Esophagus squamous epithelium (tissue), 5 donors: ENCODE measurements at regions not wholly inside any gene's neighbourhood (a gene's known extent, or its start where the extent isn't known, plus 50 kb on each side); places are given as distances from the start of the nearest gene placed in this dataset.
A peak's percentile ranks its signal among the peaks of the same experiment; 100 is the strongest.

Source experiments
- DNase-seq: peaks from one replicate; lab custom pipeline; 2025; lab: John Stamatoyannopoulos, UW
- H3K27ac ChIP-seq, 4 donors: fragments of 200-600 bp; sonication (generic); one replicate each; pipeline ENCODE4 v1.5.1; 2016 to 2019; ENCODE audit warnings: mild to moderate bottlenecking in 1 of 4
- H3K27me3 ChIP-seq, 4 donors: fragments of 200-600 bp; sonication (generic); 1 replicate in 3 of 4; 2 replicates in 1 of 4; pipeline versions ENCODE4 v1.5.1 to v1.6.0; 2017 to 2021; ENCODE audit warnings: antibody characterized with exemption in 1 of 4
- H3K36me3 ChIP-seq, 3 donors: fragments of 200-600 bp; sonication (generic); one replicate each; pipeline ENCODE4 v1.5.1; 2016 to 2019
- H3K4me1 ChIP-seq, 3 donors: fragments of 200-600 bp; sonication (generic); one replicate each; pipeline ENCODE4 v1.5.1; 2017 to 2019
- H3K4me3 ChIP-seq, 4 donors: fragments of 200-600 bp; sonication (generic); 1 replicate in 3 of 4; 2 replicates in 1 of 4; pipeline ENCODE4 v1.5.1; 2016 to 2019; ENCODE audit warnings: mild to moderate bottlenecking in 2 of 4, moderate library complexity in 1 of 4
- H3K9me3 ChIP-seq, 3 donors: fragments of 200-600 bp; sonication (generic); one replicate each; pipeline ENCODE4 v1.5.1; 2016 to 2019
- CTCF ChIP-seq, 6 experiments: fragments of 450-650 bp in 4 of 6; fragments of 200-600 bp in 2 of 6; sonication (generic) in 2 of 6; IDR thresholded peaks; one replicate each; pipeline ENCODE4 v1.5.1; 2016 to 2019; ENCODE audit warnings: antibody characterized with exemption in 6 of 6, mild to moderate bottlenecking in 4 of 6, moderate library complexity in 4 of 6
- POLR2A ChIP-seq, 4 donors: fragments of 450-650 bp; IDR thresholded peaks; one replicate each; pipeline ENCODE4 v1.6.1; 2017; ENCODE audit warnings: antibody characterized with exemption in 4 of 4, mild to moderate bottlenecking in 4 of 4, moderate library complexity in 3 of 4
- WGBS, 2 donors: methylation state at CpG; one replicate each; pipeline ENCODE4 v1.1.5; 2018; 5-methylcytosine and 5-hydroxymethylcytosine counted together
- intact Hi-C: fragments of 100-400 bp; cut with DNase I; formaldehyde crosslinking; loops from one replicate; pipeline ENCODE4 v1.15.0; 2022
- donor health status: DM: yes; HTN: yes; CAD: no.

DNA sequence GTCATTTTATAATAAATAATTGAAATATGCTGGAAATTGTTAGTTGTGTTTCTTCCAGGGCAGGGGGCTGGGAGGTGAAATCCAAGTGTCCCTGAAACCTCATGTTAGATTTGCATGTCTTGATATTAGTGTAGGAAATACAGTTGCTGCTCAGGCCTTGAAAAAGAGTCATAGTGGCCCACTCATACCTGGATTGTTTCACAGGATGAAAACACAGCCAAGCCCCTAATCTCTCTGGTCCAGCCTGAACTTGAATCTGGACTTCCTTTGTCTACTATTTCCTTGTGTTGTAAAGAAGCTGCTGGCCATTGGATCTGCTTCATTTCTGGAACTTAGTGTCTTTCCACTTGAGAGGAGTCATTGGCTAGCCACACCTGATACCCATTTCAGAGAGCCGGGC lies 108.8 kb upstream of the JARID2 start:
- intact Hi-C loops = no loop called here
- Histone ChIP-seq H3K27ac (peak overlapping the region in 1 of 4 donors; percentile 54), H3K27me3 (no peaks in the 10 kb centered on the region), H3K9me3 (no peaks in the 10 kb centered on the region), H3K36me3 (no peaks in the 10 kb centered on the region), H3K4me3 (no peak overlapping the region), H3K4me1 (peaks cover 0 to 50% (median 8%) of the 10 kb centered on the region in 3 donors)
- WGBS, 2 donors = 83% methylated on average over 1 of the region's 1 CpG; no CpG with 5 or more reads in 1 of the 2 donors
- no peak for TF ChIP-seq CTCF (IDR thresholded peaks at IDR 0.05)
- no peak for TF ChIP-seq POLR2A (IDR thresholded peaks at IDR 0.05)
- no peak for DNase-seq

GRCh38 chr6:15143086-15143485 lies 102.8 kb upstream of the JARID2 start:
- TF ChIP-seq POLR2A (IDR thresholded peaks at IDR 0.05) (no peak), CTCF (IDR thresholded peaks at IDR 0.05) (no peak)
- H3K36me3 ChIP-seq = no peaks in the 10 kb centered on the region
- intact Hi-C loops = no loop called here
- no peak overlapping the region for H3K4me3 ChIP-seq
- no peaks in the 10 kb centered on the region for H3K9me3 ChIP-seq
- no peak overlapping the region for H3K27ac ChIP-seq
- H3K27me3 ChIP-seq = no peaks in the 10 kb centered on the region
- WGBS, 2 donors = 54 to 78% methylated on average over 3 of the region's 3 CpGs
- H3K4me1 ChIP-seq = peaks cover 0 to 5% (median 3%) of the 10 kb centered on the region in 3 donors
- no peak for DNase-seq

- no peak overlapping the region for H3K27ac ChIP-seq
- intact Hi-C loops = no loop called here
- no peak for DNase-seq
- TF ChIP-seq CTCF (IDR thresholded peaks at IDR 0.05) = no peak
- peaks cover 2 to 9% (median 7%) of the 10 kb centered on the region in 3 donors for H3K4me1 ChIP-seq
- no peak overlapping the region for H3K4me3 ChIP-seq
- H3K36me3 ChIP-seq = no peaks in the 10 kb centered on the region
- H3K9me3 ChIP-seq = no peaks in the 10 kb centered on the region
- H3K27me3 ChIP-seq = no peaks in the 10 kb centered on the region
- WGBS, 2 donors = 81 to 89% methylated on average over 3 of the region's 3 CpGs
These were observed 102.3 kb upstream of the JARID2 start for GRCh38 chr6:15143540-15143939.

DNA sequence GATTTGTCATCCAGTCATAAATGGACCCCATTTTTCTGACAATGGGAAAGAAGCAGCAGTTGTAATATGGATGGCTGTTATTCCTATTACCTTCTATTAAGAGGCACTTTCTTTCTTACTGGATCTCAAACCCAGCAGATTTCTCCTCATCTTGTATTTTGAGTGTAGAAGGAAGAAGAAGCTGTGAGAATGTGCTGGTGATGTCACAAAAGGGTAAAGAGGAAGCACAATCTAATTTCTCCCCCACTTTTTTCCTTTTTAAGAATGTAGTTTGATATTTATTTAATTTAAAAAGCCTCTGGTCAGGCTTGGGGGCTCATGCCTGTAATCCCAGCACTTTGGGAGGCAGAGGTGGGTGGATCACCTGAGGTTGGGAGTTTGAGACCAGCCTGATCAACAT lies 100.0 kb upstream of the JARID2 start:
- Histone ChIP-seq H3K36me3 (no peaks in the 10 kb centered on the region), H3K9me3 (no peaks in the 10 kb centered on the region), H3K27me3 (no peaks in the 10 kb centered on the region), H3K27ac (no peak overlapping the region), H3K4me3 (no peak overlapping the region), H3K4me1 (peaks cover 7 to 19% (median 11%) of the 10 kb centered on the region in 3 donors)
- no peak for DNase-seq
- intact Hi-C loops = no loop called here
- TF ChIP-seq CTCF (IDR thresholded peaks at IDR 0.05) = no peak
- no peak for TF ChIP-seq POLR2A (IDR thresholded peaks at IDR 0.05)

GRCh38 chr6:15147827-15148226 lies 98.0 kb upstream of the JARID2 start:
- no peaks in the 10 kb centered on the region for H3K27me3 ChIP-seq
- TF ChIP-seq CTCF (IDR thresholded peaks at IDR 0.05) (no peak), POLR2A (IDR thresholded peaks at IDR 0.05) (no peak)
- peak overlapping the region in 3 of 4 donors; percentile 35 to 79 (median 36) for H3K27ac ChIP-seq
- peaks cover 7 to 19% (median 11%) of the 10 kb centered on the region in 3 donors for H3K4me1 ChIP-seq
- WGBS, 2 donors = 83 to 89% methylated on average over 5 of the region's 5 CpGs
- no peaks in the 10 kb centered on the region for H3K9me3 ChIP-seq
- intact Hi-C loops = no loop called here
- H3K4me3 ChIP-seq = no peak overlapping the region
- H3K36me3 ChIP-seq = no peaks in the 10 kb centered on the region
- no peak for DNase-seq
